Inflammatory macrophage (primary cell): ENCODE measurements at regions not wholly inside any gene's neighbourhood (a gene's known extent, or its start where the extent isn't known, plus 50 kb on each side); places are given as distances from the start of the nearest gene placed in this dataset.

ENCODE experiments used
- DNase-seq, 2 donors: peaks; one replicate each; pipeline ENCODE4 v3.0.0-alpha.2; 2020 to 2022

GRCh38 chr1:221373795-221374194, 368.1 kb downstream of the DUSP10 start:
- DNase-seq: no peak

DNA sequence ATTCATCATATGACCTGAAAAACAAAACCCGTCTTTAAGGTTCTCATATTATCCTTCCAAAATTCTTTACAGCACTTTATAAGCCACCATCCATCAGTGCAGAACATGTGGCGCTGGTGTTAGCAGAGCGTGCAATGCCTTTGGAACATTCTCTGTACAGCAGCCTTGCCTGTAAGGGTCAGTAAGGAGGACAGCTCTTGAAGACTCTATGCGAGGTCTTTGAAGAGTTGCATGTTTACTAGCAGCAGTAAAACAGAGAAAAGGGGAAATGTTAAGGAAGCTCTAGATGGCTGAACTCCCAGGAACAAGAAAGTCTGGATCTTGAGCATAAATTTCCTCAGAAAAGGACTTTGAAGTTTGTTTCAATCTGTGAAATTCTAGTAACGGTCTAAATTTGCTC, 365.6 kb downstream of the DUSP10 start:
- DNase-seq: no peak

GRCh38 chr1:221381910-221382623, 359.8 kb downstream of the DUSP10 start:
- DNase-seq: no peak

DNA sequence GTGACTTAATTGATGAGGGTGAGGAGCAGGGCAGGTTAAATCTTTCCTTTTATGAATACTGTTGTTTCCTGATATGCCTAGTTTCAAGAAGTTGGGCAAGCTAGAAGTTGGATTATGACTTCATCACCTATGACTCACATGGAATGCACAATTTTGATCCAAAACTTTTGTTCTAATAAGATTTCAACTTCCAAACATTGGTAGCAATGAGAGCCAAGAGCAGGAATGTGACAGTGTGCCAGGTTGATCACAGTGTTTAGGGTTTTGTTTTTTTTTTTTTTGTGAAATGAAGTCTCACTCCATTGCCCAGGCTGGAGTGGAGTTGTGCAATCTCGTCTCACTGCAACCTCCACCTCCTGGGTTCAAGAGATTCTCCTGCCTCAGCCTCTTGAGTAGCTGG, 349.4 kb downstream of the DUSP10 start:
- no peak for DNase-seq

DNA sequence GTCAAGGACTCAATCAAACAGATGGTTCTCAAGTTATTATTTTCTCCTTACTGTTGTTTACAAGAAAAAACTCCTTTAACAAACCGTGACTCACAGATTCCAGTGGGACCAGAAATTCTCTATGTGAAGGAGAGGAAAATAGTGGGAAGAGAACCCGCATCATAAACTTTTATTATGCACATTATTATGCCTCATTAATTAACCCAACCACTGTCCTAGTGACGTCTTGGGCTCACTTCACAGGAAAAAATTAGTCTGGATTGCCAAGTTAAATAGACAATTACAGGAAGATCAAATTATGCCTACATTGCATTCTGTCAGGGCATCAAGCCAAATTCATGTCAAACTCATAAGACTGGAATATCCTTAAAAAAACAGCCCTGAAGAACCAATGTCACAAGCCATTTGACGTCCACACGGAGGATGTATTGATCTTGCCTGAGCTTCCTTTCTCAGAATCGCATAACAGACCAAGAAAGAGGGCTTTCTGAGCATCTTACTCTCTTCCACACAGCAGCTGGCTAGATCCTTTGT, 347.8 kb downstream of the DUSP10 start:
- no peak for DNase-seq

GRCh38 chr1:221396526-221396925, 345.4 kb downstream of the DUSP10 start:
- DNase-seq: no peak

DNA sequence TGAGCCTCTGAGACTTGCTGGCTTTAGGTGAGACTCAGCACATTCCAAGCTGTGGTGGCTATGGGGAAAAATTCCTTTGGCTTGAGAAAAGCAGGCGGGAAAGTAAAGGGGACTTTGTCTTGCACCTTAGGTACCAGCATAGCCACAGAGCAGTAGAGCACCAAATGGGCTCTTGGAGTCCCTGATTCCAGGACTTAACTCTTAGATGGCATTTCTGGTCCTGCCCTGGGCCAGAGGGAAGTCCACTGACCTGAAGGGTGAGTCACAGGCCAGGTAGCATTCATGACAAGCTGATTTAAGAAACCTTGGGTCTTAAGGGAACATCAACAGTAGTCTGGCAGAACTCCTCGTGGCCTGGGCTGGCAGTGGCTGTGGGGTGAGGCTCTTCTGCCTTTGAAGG, 344.7 kb downstream of the DUSP10 start:
- no peak for DNase-seq

DNA sequence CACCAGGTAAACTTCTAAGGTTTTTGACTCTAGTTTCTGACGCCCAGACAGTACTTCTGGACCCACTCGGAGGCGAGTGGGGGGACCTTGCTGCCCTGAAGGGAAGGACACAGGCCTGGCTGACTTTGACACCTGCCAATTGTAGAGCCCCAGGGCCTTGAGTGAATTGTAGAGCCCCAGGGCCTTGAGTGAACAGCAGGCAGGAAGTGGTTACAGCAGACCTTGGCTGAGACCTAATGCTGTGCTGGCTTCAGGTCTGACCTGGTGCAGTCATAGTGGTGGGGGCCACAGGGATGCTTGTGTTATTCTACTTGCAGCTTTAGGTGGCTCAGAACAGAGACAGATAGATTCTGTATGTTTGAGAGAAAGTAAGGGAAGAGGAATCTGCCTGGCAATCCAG, 344.3 kb downstream of the DUSP10 start:
- DNase-seq: no peak

DNA sequence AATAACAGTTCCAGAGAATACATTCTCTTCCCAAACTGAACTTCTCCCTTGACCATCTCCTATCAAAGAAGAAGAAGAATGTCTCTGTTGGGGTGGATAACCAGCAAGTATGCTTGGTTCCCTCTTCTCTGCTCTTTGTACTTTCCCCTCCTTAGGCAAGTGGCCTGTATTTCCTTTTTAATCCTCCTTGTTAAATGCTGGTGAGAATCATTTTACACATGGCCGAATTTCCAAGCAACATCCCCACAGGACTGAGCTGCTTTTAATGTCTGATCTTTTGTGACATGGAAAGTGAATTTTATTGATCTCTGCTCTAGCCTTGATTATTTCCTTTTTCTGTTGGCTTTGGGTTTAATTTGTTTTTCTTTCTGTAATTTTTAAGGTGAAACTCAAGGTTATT, 336.7 kb downstream of the DUSP10 start:
- no peak for DNase-seq

- no peak for DNase-seq
Observed at GRCh38 chr1:221408117-221408803, 333.6 kb downstream of the DUSP10 start.

DNA sequence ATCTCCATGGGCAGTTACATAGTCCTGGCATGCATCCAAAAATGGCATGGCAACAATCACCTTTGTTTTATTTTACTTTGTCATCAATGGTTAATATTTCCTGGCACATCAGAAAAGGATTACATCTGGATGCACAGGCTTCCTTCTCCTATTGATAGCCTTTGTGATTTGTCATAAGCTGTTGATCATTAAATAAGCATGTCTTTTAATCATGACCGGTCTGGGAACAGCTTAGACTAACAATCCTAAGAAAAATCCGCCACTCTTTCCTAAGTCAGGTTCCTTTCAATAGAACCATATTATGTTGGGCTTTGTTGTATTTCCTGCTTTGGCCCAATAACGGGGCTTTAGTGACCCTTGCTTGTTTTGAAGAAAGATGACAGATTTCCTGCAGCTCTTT, 330.6 kb downstream of the DUSP10 start:
- no peak for DNase-seq

DNA sequence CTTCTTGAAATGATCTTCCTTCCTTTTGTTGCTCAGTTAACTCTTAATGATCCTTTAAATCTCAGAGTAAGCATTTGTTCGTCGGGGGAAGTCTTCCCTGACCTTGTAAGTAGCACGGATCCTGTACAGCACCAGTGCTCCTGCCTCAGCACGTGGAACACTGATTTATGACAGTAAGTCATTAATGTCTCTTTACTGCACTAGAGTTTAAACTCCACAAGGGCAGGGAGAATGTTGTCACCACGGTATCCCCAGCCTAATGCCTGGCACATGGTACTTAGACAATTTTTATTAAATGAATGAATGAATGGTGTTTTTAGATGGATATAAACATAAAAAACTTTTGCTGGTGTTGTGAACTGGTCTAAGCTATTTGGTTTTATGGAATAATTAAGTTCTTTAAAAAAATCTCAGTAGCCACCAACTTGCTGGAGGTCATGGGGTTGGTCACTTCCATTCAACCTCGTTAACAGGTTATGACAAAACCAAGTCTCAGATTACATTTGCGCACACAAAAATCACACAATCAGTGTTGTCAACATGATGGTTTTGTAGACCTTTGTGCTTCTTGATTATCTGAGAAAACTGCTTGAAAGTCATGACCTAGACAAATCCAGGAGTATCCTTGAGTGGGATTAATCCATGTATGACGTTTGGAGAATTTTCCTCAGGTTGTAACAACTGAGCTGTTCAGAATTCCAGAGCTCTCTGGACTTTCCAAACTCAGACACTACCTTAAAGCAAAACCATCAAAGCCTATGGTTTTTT, 326.9 kb downstream of the DUSP10 start:
- DNase-seq: no peak

- no peak for DNase-seq
Observed at GRCh38 chr1:221415651-221416050, 326.2 kb downstream of the DUSP10 start.

DNA sequence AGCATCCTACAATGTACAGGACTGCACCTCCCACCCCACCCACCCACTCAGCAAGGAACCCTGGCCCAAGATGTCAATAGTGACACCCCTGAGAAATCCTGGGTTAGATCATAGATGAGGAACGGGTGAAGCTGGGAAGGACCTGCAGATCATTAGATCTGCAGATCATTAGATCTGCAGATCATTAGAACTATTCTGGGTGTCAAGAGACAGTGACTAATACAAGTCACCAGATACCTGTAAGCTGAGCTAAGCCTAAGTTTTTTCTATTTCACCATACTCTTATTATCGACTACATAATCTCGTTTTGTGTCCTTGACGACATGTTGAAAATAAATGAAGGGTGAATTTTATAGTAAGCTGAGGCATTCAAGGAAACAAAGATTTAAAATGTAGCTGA, 325.7 kb downstream of the DUSP10 start:
- DNase-seq: no peak

DNA sequence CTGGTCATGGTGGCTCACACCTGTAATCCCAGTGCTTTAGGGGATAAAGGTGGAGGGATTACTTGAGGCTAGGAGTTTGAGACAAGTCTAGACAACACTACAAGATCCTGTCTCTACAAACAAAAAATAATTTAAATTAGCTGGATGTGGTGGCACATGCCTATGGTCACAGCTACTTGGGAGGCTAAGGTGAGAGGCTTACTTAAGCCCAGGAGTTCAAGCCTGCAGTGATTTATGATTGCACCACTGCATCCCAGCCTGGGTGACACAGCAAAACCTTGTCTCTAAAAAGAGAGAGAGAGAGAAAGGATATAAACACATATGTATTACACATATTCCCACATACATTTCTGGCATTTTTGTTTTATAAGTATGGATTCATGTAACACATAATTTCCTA, 325.2 kb downstream of the DUSP10 start:
- no peak for DNase-seq

DNA sequence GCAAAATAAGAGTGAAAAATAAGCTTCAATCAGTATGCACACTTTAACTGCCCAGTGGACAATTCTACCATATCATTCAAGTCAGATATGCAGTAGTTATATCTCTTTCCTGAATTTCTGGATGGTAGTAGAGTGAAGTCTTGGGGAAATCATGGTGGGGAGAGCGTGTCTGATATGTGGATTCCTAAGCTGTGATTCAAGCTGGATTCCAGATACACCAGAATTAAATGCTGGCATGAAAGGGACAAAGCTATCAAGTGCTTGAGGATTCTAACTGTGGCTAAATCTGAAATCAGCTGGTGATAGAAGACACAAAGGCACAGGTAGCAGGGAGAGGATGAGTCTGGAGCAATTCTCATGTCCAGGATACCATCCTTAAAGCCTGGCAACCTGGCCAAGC, 323.5 kb downstream of the DUSP10 start:
- DNase-seq: no peak

- DNase-seq: no peak
Observed at GRCh38 chr1:221419513-221420095, 322.3 kb downstream of the DUSP10 start.

GRCh38 chr1:221429264-221429663, 312.6 kb downstream of the DUSP10 start:
- DNase-seq: peak; percentile 50 to 73

- DNase-seq: no peak
Observed at GRCh38 chr1:221430152-221430960, 311.5 kb downstream of the DUSP10 start.

DNA sequence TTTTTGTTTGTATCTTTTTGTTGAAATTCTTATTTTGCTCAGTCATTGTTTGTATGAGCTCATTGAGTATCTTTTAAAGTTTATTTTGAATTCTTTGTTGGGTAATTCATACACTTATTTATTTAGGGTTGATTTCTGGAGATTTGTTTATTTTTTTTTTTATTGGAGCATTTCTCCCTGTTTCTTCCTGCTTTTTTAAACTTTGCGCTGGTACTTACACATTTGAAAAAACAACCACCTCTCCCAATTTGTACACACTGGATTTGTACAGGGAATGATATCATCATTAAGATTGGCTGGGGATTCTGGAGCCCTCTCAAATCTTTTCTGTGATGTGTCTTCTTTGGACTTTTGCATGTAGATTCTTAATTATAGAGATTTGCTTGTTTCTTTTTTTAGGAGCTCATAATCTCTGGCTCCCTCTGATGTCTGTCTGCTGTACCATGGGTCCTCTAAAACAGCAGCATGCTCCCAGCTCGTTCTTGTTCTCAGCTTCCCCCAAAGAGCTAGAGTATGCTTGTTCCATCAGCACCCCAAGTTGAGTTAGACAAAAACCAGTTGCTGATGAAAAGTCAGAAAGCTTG, 310.7 kb downstream of the DUSP10 start:
- no peak for DNase-seq

GRCh38 chr1:221431961-221432360, 309.9 kb downstream of the DUSP10 start:
- no peak for DNase-seq

DNA sequence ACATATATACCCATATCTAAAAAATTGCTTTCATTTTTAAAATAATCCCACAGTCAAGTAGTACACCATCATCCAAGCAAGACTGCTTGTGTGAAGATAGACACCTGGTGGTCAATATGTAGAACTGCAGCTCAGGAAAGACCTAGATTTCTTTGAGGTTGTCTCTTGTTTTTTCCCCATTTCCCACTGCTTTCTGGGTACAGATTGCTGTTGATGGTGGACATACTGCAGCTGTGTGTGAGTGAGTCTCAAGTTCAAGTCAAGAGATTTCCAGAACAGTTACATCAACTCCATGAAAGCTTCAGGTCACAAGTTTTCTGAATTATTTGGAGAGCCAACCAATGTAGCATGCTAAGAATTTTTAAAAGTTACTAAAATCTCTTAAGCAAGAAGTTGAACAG, 306.4 kb downstream of the DUSP10 start:
- DNase-seq: peak; percentile 66
